Panc1 (cell line): ENCODE measurements at regions not wholly inside any gene's neighbourhood (a gene's known extent, or its start where the extent isn't known, plus 50 kb on each side); places are given as distances from the start of the nearest gene placed in this dataset.

Experiments used
- ATAC-seq: fragments of 200-7000 bp; cut with Tn5 transposase; 2 replicates; pipeline ENCODE4 v1.9.1; 2020; ENCODE audit warnings: mild to moderate bottlenecking, moderate library complexity
- BruUV-seq: library from RNA; stranded (reverse); fragments of 400-500 nt; replicated peaks from 2 replicates; lab custom pipeline; 2021; lab: Mats Ljungman, UMichigan
- CTCF ChIA-PET: fragments of 300-600 bp; sonication (Branson Sonifier 250); formaldehyde crosslinking; loops from one replicate; lab custom pipeline; 2022; ENCODE audit warnings: antibody characterized with exemption; lab: Charles Lee
- POLR2A ChIA-PET: fragments of 300-600 bp; sonication (Branson Sonifier 250); formaldehyde crosslinking; loops from one replicate; lab custom pipeline; 2022; ENCODE audit warnings: antibody characterized with exemption; lab: Charles Lee
- DNase-seq: peaks from one replicate; pipeline ENCODE4 v3.0.0-alpha.2; 2010; ENCODE audit warnings: low read depth, low spot score
- H3K27ac ChIP-seq: 2 replicates; pipeline ENCODE4 v1.5.1; 2011; ENCODE audit warnings: mild to moderate bottlenecking, low read length, inconsistent platforms
- H3K27me3 ChIP-seq: fragments of 200-500 bp; sonication (Bioruptor generic); 2 replicates; pipeline ENCODE4 v1.6.0; 2014; ENCODE audit warnings: low read length, inconsistent platforms; ENCODE audit not compliant: control insufficient read depth, insufficient read depth
- H3K36me3 ChIP-seq: fragments of 200-500 bp; sonication (Bioruptor generic); 2 replicates; pipeline ENCODE4 v1.5.1; 2014; ENCODE audit warnings: inconsistent platforms, mild to moderate bottlenecking, low read length, moderate library complexity; ENCODE audit not compliant: control insufficient read depth, insufficient read depth
- H3K4me1 ChIP-seq: 2 replicates; pipeline ENCODE4 v1.5.1; 2011; ENCODE audit warnings: inconsistent platforms, mild to moderate bottlenecking, low read length, moderate library complexity; ENCODE audit not compliant: control insufficient read depth, insufficient read depth
- H3K4me3 ChIP-seq, 2 experiments: 2 replicates each; pipeline ENCODE4 v1.5.1; 2011 to 2012; ENCODE audit warnings: low read depth in 2 of 2, low read length in 2 of 2, mild to moderate bottlenecking in 2 of 2, inconsistent platforms in 1 of 2, moderate library complexity in 1 of 2
- H3K9me3 ChIP-seq: fragments of 200-500 bp; sonication (Bioruptor generic); 2 replicates; pipeline ENCODE4 v1.5.1; 2014; ENCODE audit warnings: low read depth, mild to moderate bottlenecking, inconsistent platforms, low read length, moderate library complexity; ENCODE audit not compliant: control insufficient read depth, insufficient read depth
- CTCF ChIP-seq: fragments of 450-650 bp; IDR thresholded peaks from 2 replicates; pipeline ENCODE4 v1.5.1; 2017; ENCODE audit warnings: mild to moderate bottlenecking
- POLR2AphosphoS5 ChIP-seq: IDR thresholded peaks from 2 replicates; pipeline ENCODE4 v1.6.1; 2012; ENCODE audit warnings: mild to moderate bottlenecking, low read depth, low read length, moderate library complexity
- REST ChIP-seq, 2 experiments: IDR thresholded peaks; 2 replicates each; pipeline ENCODE4 v1.6.1; 2011 to 2012; ENCODE audit warnings: low read depth in 2 of 2, control low read depth in 1 of 2, low read length in 1 of 2, mild to moderate bottlenecking in 1 of 2, moderate library complexity in 1 of 2; ENCODE audit not compliant: insufficient read depth in 1 of 2
- SIN3A ChIP-seq: IDR thresholded peaks from 2 replicates; pipeline ENCODE4 v1.6.1; 2012; ENCODE audit warnings: low read depth, mild to moderate bottlenecking, low read length, moderate library complexity, borderline replicate concordance; ENCODE audit not compliant: insufficient read depth
- TCF7L2 ChIP-seq: IDR thresholded peaks from 2 replicates; pipeline ENCODE4 v1.6.1; 2011; ENCODE audit warnings: mild to moderate bottlenecking, low read depth, low read length, inconsistent platforms
- in situ Hi-C: cut with HindIII; loops from 2 replicates; pipeline ENCODE4 v1.10.0; 2016; ENCODE audit warnings: low sequenced_read_pairs, low pct_unique_long_range_greater_than_20kb
- intact Hi-C: fragments of 100-400 bp; cut with micrococcal nuclease; formaldehyde crosslinking; loops from one replicate; pipeline ENCODE4 v1.10.0; 2022; ENCODE audit not compliant: unreplicated experiment

- H3K4me3 ChIP-seq: no peak overlapping the region
- TF ChIP-seq POLR2AphosphoS5 (no peak), SIN3A (no peak), REST (IDR thresholded peaks at IDR 0.05; ENCODE audit: insufficient read depth in 1 of 2, low read depth in 2 of 2, low read length in 1 of 2) (no peak), CTCF (no peak), TCF7L2 (no peak)
- no peak overlapping the region for H3K27ac ChIP-seq
- intact Hi-C loops (no loop called here), in situ Hi-C loops (no loop called here)
- no peaks in the 10 kb centered on the region for H3K9me3 ChIP-seq
- no peaks in the 10 kb centered on the region for H3K27me3 ChIP-seq
- ATAC-seq: no peak
- H3K36me3 ChIP-seq: no peaks in the 10 kb centered on the region
- no TSS peak for BruUV-seq
- POLR2A ChIA-PET: no interaction called here
- DNase-seq: no peak
- no peaks in the 10 kb centered on the region for H3K4me1 ChIP-seq
- CTCF ChIA-PET: no interaction called here
Observed at GRCh38 chr13:62933809-62934208, 1518.2 kb upstream of the PCDH20 start.

GRCh38 chr13:62932256-62932883, 1516.7 kb upstream of the PCDH20 start:
- no peak overlapping the region for H3K4me3 ChIP-seq
- no peaks in the 10 kb centered on the region for H3K36me3 ChIP-seq
- ATAC-seq (no peak), DNase-seq (no peak)
- H3K27ac ChIP-seq: no peak overlapping the region
- BruUV-seq: no TSS peak
- POLR2A ChIA-PET: no interaction called here
- H3K9me3 ChIP-seq: no peaks in the 10 kb centered on the region
- intact Hi-C loops (no loop called here), in situ Hi-C loops (no loop called here)
- no peaks in the 10 kb centered on the region for H3K27me3 ChIP-seq
- CTCF ChIA-PET: no interaction called here
- no peaks in the 10 kb centered on the region for H3K4me1 ChIP-seq
- no peak for TF ChIP-seq TCF7L2
- TF ChIP-seq SIN3A: no peak
- no peak for TF ChIP-seq CTCF
- no peak for TF ChIP-seq REST (IDR thresholded peaks at IDR 0.05; ENCODE audit: insufficient read depth in 1 of 2, low read depth in 2 of 2, low read length in 1 of 2)
- TF ChIP-seq POLR2AphosphoS5: no peak
